H9 (cell line): ENCODE measurements at regions not wholly inside any gene's neighbourhood (a gene's known extent, or its start where the extent isn't known, plus 50 kb on each side); places are given as distances from the start of the nearest gene placed in this dataset.

ENCODE experiments used
- DNase-seq: peaks from one replicate; pipeline ENCODE4 v3.0.0-alpha.2; 2017
- H2AFZ ChIP-seq: one replicate; pipeline ENCODE4 v1.6.1; 2013; ENCODE audit warnings: mild to moderate bottlenecking, low read length, control low read depth, moderate library complexity
- H2AK5ac ChIP-seq: 2 replicates; pipeline ENCODE4 v1.6.1; 2013; ENCODE audit warnings: low read length, control low read depth, mixed read lengths; ENCODE audit not compliant: insufficient read length
- H2BK120ac ChIP-seq: one replicate; pipeline ENCODE4 v1.6.1; 2013; ENCODE audit warnings: low read depth, mild to moderate bottlenecking, low read length, control low read depth, inconsistent platforms; ENCODE audit not compliant: poor library complexity, severe bottlenecking
- H2BK12ac ChIP-seq: 2 replicates; pipeline ENCODE4 v1.6.1; 2013; ENCODE audit warnings: low read length, control low read depth, mixed read lengths, low read depth; ENCODE audit not compliant: insufficient read length
- H2BK15ac ChIP-seq: 2 replicates; pipeline ENCODE4 v1.6.1; 2013; ENCODE audit warnings: low read depth, low read length, control low read depth
- H2BK20ac ChIP-seq: one replicate; pipeline ENCODE4 v1.6.1; 2013; ENCODE audit warnings: low read depth, mild to moderate bottlenecking, low read length, control low read depth, inconsistent platforms; ENCODE audit not compliant: poor library complexity, severe bottlenecking
- H2BK5ac ChIP-seq: 2 replicates; pipeline ENCODE4 v1.6.1; 2013; ENCODE audit warnings: low read length, control low read depth, mixed read lengths; ENCODE audit not compliant: insufficient read length
- H3K14ac ChIP-seq: 2 replicates; pipeline ENCODE4 v1.6.1; 2013; ENCODE audit warnings: low read length, control low read depth; ENCODE audit not compliant: insufficient read depth
- H3K18ac ChIP-seq: 2 replicates; pipeline ENCODE4 v1.6.1; 2013; ENCODE audit warnings: low read depth, mild to moderate bottlenecking, mixed read lengths, low read length, control low read depth; ENCODE audit not compliant: insufficient read length
- H3K23ac ChIP-seq: 2 replicates; pipeline ENCODE4 v1.6.1; 2013; ENCODE audit warnings: low read length, control low read depth, mixed read lengths, low read depth; ENCODE audit not compliant: insufficient read length
- H3K23me2 ChIP-seq: 2 replicates; pipeline ENCODE4 v1.6.1; 2013; ENCODE audit warnings: low read depth, mild to moderate bottlenecking, mixed read lengths, low read length, control low read depth; ENCODE audit not compliant: insufficient read length, poor library complexity, severe bottlenecking
- H3K27ac ChIP-seq: 2 replicates; pipeline ENCODE4 v1.5.1; 2013; ENCODE audit warnings: low read length, control low read depth, mixed read lengths, low read depth; ENCODE audit not compliant: insufficient read length
- H3K27me3 ChIP-seq: 2 replicates; pipeline ENCODE4 v1.6.1; 2013; ENCODE audit warnings: low read length, control low read depth, inconsistent platforms; ENCODE audit not compliant: insufficient read depth
- H3K4ac ChIP-seq: 2 replicates; pipeline ENCODE4 v1.6.1; 2013; ENCODE audit warnings: low read depth, mild to moderate bottlenecking, control low read depth, inconsistent platforms, low read length, moderate library complexity
- H3K4me1 ChIP-seq: 2 replicates; pipeline ENCODE4 v1.6.1; 2013; ENCODE audit warnings: low read length, control low read depth, inconsistent platforms; ENCODE audit not compliant: insufficient read depth
- H3K4me2 ChIP-seq: 2 replicates; pipeline ENCODE4 v1.6.1; 2013; ENCODE audit warnings: low read length, control low read depth, mixed read lengths; ENCODE audit not compliant: insufficient read length, insufficient read depth
- H3K56ac ChIP-seq: 2 replicates; pipeline ENCODE4 v1.6.1; 2013; ENCODE audit warnings: low read depth, mild to moderate bottlenecking, mixed read lengths, low read length, control low read depth; ENCODE audit not compliant: insufficient read length
- H3K79me1 ChIP-seq: 2 replicates; pipeline ENCODE4 v1.6.1; 2013; ENCODE audit warnings: low read depth, mild to moderate bottlenecking, moderate library complexity, low read length, control low read depth, inconsistent platforms; ENCODE audit not compliant: insufficient read depth, poor library complexity, severe bottlenecking
- H3K79me2 ChIP-seq: 2 replicates; pipeline ENCODE4 v1.6.1; 2013; ENCODE audit warnings: low read length, control low read depth, inconsistent platforms; ENCODE audit not compliant: insufficient read depth
- H3K9ac ChIP-seq: 2 replicates; pipeline ENCODE4 v1.6.1; 2013; ENCODE audit warnings: low read length, control low read depth, mixed read lengths; ENCODE audit not compliant: insufficient read length; ENCODE audit errors: extremely low read depth
- H3K9me3 ChIP-seq: one replicate; pipeline ENCODE4 v1.6.1; 2013; ENCODE audit warnings: low read depth, low read length, inconsistent platforms; ENCODE audit not compliant: control insufficient read depth
- H3T11ph ChIP-seq: one replicate; pipeline ENCODE4 v1.6.1; 2013; ENCODE audit warnings: mild to moderate bottlenecking, low read length, control low read depth, inconsistent platforms
- H4K20me1 ChIP-seq: one replicate; pipeline ENCODE4 v1.6.1; 2013; ENCODE audit not compliant: control insufficient read depth, insufficient read length, insufficient read depth
- H4K5ac ChIP-seq: 2 replicates; pipeline ENCODE4 v1.6.1; 2013; ENCODE audit warnings: low read depth, mild to moderate bottlenecking, mixed read lengths, low read length, control low read depth; ENCODE audit not compliant: insufficient read length
- H4K8ac ChIP-seq: replicated peaks from 2 replicates; pipeline ENCODE4 v1.6.1; 2013; ENCODE audit warnings: low read length, control low read depth, mixed read lengths, low read depth; ENCODE audit not compliant: insufficient read length
- H4K91ac ChIP-seq: 2 replicates; pipeline ENCODE4 v1.6.1; 2013; ENCODE audit warnings: low read depth, mild to moderate bottlenecking, moderate library complexity, mixed read lengths, low read length, control low read depth; ENCODE audit not compliant: insufficient read length
- H3K27ac Mint-ChIP-seq, 3 experiments: 2 replicates in 2 of 3; 3 replicates in 1 of 3; pipeline ENCODE4 v1.8.0; 2020 to 2021; ENCODE audit warnings: mixed read lengths in 3 of 3, mild to moderate bottlenecking in 1 of 3, moderate library complexity in 1 of 3
- H3K27me3 Mint-ChIP-seq: 2 replicates; pipeline ENCODE4 v1.8.0; 2021; ENCODE audit warnings: low read depth, mild to moderate bottlenecking, moderate library complexity, mixed read lengths
- H3K36me3 Mint-ChIP-seq, 3 experiments: 2 replicates in 2 of 3; 3 replicates in 1 of 3; pipeline ENCODE4 v1.8.0; 2020 to 2021; ENCODE audit warnings: low read depth in 3 of 3, mixed read lengths in 3 of 3; ENCODE audit not compliant: insufficient read depth in 1 of 3
- H3K4me1 Mint-ChIP-seq, 2 experiments: 2 replicates each; pipeline ENCODE4 v1.8.0; 2020; ENCODE audit warnings: mixed read lengths in 2 of 2
- H3K4me3 Mint-ChIP-seq, 2 experiments: 2 replicates in 1 of 2; 3 replicates in 1 of 2; pipeline ENCODE4 v1.8.0; 2020 to 2021; ENCODE audit warnings: mild to moderate bottlenecking in 2 of 2, mixed read lengths in 2 of 2, moderate library complexity in 1 of 2
- H3K9me3 Mint-ChIP-seq, 2 experiments: 2 replicates in 1 of 2; 3 replicates in 1 of 2; pipeline ENCODE4 v1.8.0; 2020; ENCODE audit warnings: mild to moderate bottlenecking in 2 of 2, mixed read lengths in 2 of 2, moderate library complexity in 1 of 2
- CTCF ChIP-seq: fragments of 200-600 bp; sonication (generic); conservative IDR thresholded peaks from 3 replicates; pipeline ENCODE4 v1.8.0; 2021; ENCODE audit warnings: antibody characterized with exemption, mild to moderate bottlenecking
- WGBS: extraction: QIAGEN DNeasy Blood & Tissue Kit; methylation state at CpG from one replicate; pipeline ENCODE4 v1.1.7; 2013; ENCODE audit warnings: missing lambda C conversion rate, low lambda C conversion rate, mixed read lengths; ENCODE audit not compliant: insufficient read length; ENCODE audit errors: extremely low coverage; 5-methylcytosine and 5-hydroxymethylcytosine counted together

DNA sequence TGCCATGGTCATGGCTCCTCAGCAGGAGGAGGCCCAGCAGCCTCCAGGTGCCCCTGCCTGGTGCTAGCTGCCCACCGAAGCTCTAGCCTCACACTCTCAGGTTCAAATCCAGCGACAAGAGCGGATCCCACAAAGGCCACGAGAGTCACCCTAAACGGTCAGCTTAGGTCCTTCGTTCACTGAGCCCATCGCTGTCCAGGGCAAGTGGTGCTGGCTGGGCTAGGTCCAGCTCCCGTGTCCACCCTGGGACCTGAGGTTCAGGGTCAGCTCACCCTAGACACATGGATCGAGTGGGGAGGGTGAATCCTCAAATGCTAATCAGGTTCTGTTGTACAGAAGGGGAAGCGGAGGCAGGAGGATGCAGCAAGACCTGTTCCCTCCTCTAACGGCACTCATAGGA lies 171.9 kb upstream of the SULF2 start:
- no peak overlapping the region for H3K18ac ChIP-seq
- Mint-ChIP-seq H3K27ac (no peak overlapping the region), H3K4me1 (peaks cover 2 to 6% of the 10 kb centered on the region in 2 experiments; a peak in 2 of 4 replicates), H3K4me3 (no peak overlapping the region), H3K9me3 (no peaks in the 10 kb centered on the region), H3K36me3 (no peaks in the 10 kb centered on the region), H3K27me3 (peaks cover 3% of the 10 kb centered on the region)
- no peak for DNase-seq
- WGBS, result no CpG with 5 or more reads among the region's 11 CpGs
- no peak overlapping the region for H3T11ph ChIP-seq
- no peaks in the 10 kb centered on the region for H4K20me1 ChIP-seq
- no peak overlapping the region for H4K8ac ChIP-seq
- no peak overlapping the region for H3K14ac ChIP-seq
- no peak overlapping the region for H3K4me2 ChIP-seq
- no peaks in the 10 kb centered on the region for H3K79me2 ChIP-seq
- no peak overlapping the region for H2AK5ac ChIP-seq
- no peak overlapping the region for H2BK120ac ChIP-seq
- no peak overlapping the region for H3K23ac ChIP-seq
- no peaks in the 10 kb centered on the region for H3K79me1 ChIP-seq
- H3K4ac ChIP-seq, result no peak overlapping the region
- no peak for TF ChIP-seq CTCF
- H4K5ac ChIP-seq, result no peak overlapping the region
- H2BK5ac ChIP-seq, result no peak overlapping the region
- no peak overlapping the region for H3K9ac ChIP-seq
- H2BK12ac ChIP-seq, result no peak overlapping the region
- no peaks in the 10 kb centered on the region for H3K4me1 ChIP-seq
- H2BK15ac ChIP-seq, result no peak overlapping the region
- H2BK20ac ChIP-seq, result no peak overlapping the region
- no peak overlapping the region for H3K56ac ChIP-seq
- no peak overlapping the region for H4K91ac ChIP-seq
- H3K27me3 ChIP-seq, result no peaks in the 10 kb centered on the region
- H3K23me2 ChIP-seq, result no peaks in the 10 kb centered on the region
- no peak overlapping the region for H2AFZ ChIP-seq
- no peaks in the 10 kb centered on the region for H3K9me3 ChIP-seq
- no peak overlapping the region for H3K27ac ChIP-seq
